ENCODE measurements at regions not wholly inside any gene's neighbourhood (a gene's known extent, or its start where the extent isn't known, plus 50 kb on each side); places are given as distances from the start of the nearest gene placed in this dataset.
A peak's percentile ranks its signal among the peaks of the same experiment; 100 is the strongest.

- TF ChIP-seq CTCF (IDR thresholded peaks at IDR 0.05; ENCODE audit: borderline replicate concordance) = no peak
- no peak for DNase-seq
- Histone ChIP-seq H3K4me3 (no peak overlapping the region), H3K4me1 (peaks cover 75% of the 10 kb centered on the region), H3K27ac (replicated peaks) (peak overlapping the region; percentile 84), H3K9me3 (replicated peaks) (no peaks in the 10 kb centered on the region), H3K27me3 (ENCODE audit: low read depth) (no peaks in the 10 kb centered on the region), H3K36me3 (no peaks in the 10 kb centered on the region)
- intact Hi-C loops (cut with micrococcal nuclease) = no loop called here
Measured at GRCh38 chr2:41926614-41927580, 120.9 kb upstream of the PKDCC start.

GRCh38 chr2:41927581-41928264 is 120.1 kb upstream of the PKDCC start:
- H3K4me3 ChIP-seq = no peak overlapping the region
- no peaks in the 10 kb centered on the region for H3K9me3 ChIP-seq (replicated peaks)
- intact Hi-C loops (cut with micrococcal nuclease) = no loop called here
- no peaks in the 10 kb centered on the region for H3K36me3 ChIP-seq
- peaks cover 75% of the 10 kb centered on the region for H3K4me1 ChIP-seq
- peak; percentile 54 for DNase-seq
- H3K27ac ChIP-seq (replicated peaks) = peak overlapping the region; percentile 84
- H3K27me3 ChIP-seq (ENCODE audit: low read depth) = no peaks in the 10 kb centered on the region
- TF ChIP-seq CTCF (IDR thresholded peaks at IDR 0.05; ENCODE audit: borderline replicate concordance) = no peak

GRCh38 chr2:41928526-41928925 is 119.3 kb upstream of the PKDCC start:
- H3K4me3 ChIP-seq = no peak overlapping the region
- no peak for TF ChIP-seq CTCF (IDR thresholded peaks at IDR 0.05; ENCODE audit: borderline replicate concordance)
- H3K27ac ChIP-seq (replicated peaks) = no peak overlapping the region
- peaks cover 75% of the 10 kb centered on the region for H3K4me1 ChIP-seq
- intact Hi-C loops (cut with micrococcal nuclease) = no loop called here
- DNase-seq = no peak
- H3K27me3 ChIP-seq (ENCODE audit: low read depth) = no peaks in the 10 kb centered on the region
- no peaks in the 10 kb centered on the region for H3K9me3 ChIP-seq (replicated peaks)
- H3K36me3 ChIP-seq = no peaks in the 10 kb centered on the region

GRCh38 chr2:41930807-41931566 is 116.8 kb upstream of the PKDCC start:
- intact Hi-C loops (cut with micrococcal nuclease) = loop anchor here (10.0 kb wide), 1 partner anchor 94 kb away; no protein-coding TSS in a partner anchor
- H3K4me1 ChIP-seq = peaks cover 65% of the 10 kb centered on the region

More at GRCh38 chr2:41930807-41931566, 116.8 kb upstream of the PKDCC start:
- Histone ChIP-seq H3K27ac (replicated peaks) (peak overlapping the region; percentile 78), H3K4me3 (no peak overlapping the region), H3K9me3 (replicated peaks) (no peaks in the 10 kb centered on the region), H3K27me3 (ENCODE audit: low read depth) (no peaks in the 10 kb centered on the region), H3K36me3 (no peaks in the 10 kb centered on the region)
- TF ChIP-seq CTCF (IDR thresholded peaks at IDR 0.05; ENCODE audit: borderline replicate concordance) = no peak
- no peak for DNase-seq

All from left ventricle myocardium inferior (tissue), 1 donor.